ENCODE measurements at regions not wholly inside any gene's neighbourhood (a gene's known extent, or its start where the extent isn't known, plus 50 kb on each side); places are given as distances from the start of the nearest gene placed in this dataset.
A peak's percentile ranks its signal among the peaks of the same experiment; 100 is the strongest.

DNA sequence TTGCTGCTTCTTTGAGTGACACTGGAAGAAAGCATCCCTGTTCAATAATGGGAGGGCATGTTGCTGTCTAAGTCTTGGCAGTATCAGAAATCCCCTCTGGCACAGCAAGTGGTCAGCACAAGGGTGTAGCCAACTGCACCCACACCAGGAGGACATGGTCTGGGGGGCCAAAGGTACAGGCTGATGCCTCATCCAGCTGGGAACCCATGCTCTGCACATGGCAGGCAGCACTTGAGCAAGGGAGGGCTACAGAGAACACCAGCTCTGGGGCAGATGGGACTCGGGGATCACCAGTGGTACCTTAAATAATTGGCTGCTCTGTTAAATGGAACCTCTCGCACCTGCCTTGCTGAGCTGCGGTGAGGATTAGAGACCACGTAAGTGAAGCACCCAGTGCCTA, 265.2 kb downstream of the SYK start:
- H3K4me3 ChIP-seq: no peak overlapping the region
- ATAC-seq: no peak
- no peak for TF ChIP-seq CTCF (IDR thresholded peaks at IDR 0.05)
- no peaks in the 10 kb centered on the region for H3K4me1 ChIP-seq (ENCODE audit: low read depth)
- no peak for DNase-seq
- intact Hi-C loops (cut with DNase I, micrococcal nuclease): no loop called here
- H3K36me3 ChIP-seq (ENCODE audit: low read depth): no peaks in the 10 kb centered on the region
- H3K9me3 ChIP-seq: no peaks in the 10 kb centered on the region

- no peak for DNase-seq
- no peak for ATAC-seq
Observed at GRCh38 chr9:91067306-91067860, 265.8 kb downstream of the SYK start.

DNA sequence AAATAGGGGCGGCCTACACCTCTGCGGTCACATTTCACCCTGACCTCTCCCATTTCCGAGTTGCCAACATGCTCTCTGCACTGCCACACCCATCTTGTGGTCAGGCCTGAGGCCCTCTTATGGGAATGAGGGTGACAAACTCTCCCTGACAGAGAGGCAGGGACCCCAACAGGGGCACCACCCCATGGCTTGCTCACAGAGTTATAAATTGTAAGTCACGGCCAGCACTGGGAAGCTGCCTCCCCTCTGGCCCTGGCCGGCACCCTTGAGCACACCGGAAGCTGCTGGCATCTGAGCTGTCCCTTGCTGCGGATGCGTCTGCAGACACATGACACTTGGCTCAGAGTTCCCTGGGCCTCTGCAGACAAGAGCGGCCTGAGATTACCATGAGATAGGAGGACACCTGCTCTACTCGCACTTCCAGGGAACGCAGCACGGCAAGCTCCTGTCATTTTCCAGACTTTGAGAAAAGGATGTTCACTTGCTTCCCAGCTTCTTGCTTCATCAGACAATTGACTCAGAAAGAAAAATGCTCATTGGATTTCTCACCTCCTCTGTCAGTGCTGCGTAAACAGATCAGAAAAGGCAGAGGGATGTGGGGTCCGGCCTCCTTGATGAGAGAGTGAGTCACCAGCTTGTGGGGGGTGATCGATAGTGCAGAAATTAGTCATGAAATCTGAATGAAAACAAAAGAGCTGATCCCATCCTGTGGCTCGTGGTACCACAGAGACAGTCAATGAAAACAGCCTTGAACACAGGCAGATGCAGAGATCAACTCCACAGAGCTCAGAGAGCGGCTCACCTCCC, 269.8 kb downstream of the SYK start:
- DNase-seq: no peak
- no peak for ATAC-seq

More at GRCh38 chr9:91067306-91067860, 265.8 kb downstream of the SYK start:
- no peak for TF ChIP-seq CTCF (IDR thresholded peaks at IDR 0.05)
- no peaks in the 10 kb centered on the region for H3K4me1 ChIP-seq (ENCODE audit: low read depth)
- H3K4me3 ChIP-seq: no peak overlapping the region
- intact Hi-C loops (cut with DNase I, micrococcal nuclease): no loop called here
- H3K9me3 ChIP-seq: no peaks in the 10 kb centered on the region
- H3K36me3 ChIP-seq (ENCODE audit: low read depth): no peaks in the 10 kb centered on the region

GRCh38 chr9:91073049-91073810, 271.6 kb downstream of the SYK start:
- no peak overlapping the region for H3K4me3 ChIP-seq
- no peak for DNase-seq
- no peak for TF ChIP-seq CTCF (IDR thresholded peaks at IDR 0.05)
- H3K4me1 ChIP-seq (ENCODE audit: low read depth): no peaks in the 10 kb centered on the region
- ATAC-seq: peak; percentile 14
- no peaks in the 10 kb centered on the region for H3K9me3 ChIP-seq
- intact Hi-C loops (cut with DNase I, micrococcal nuclease): no loop called here
- no peaks in the 10 kb centered on the region for H3K36me3 ChIP-seq (ENCODE audit: low read depth)

More for the DNA sequence above, 269.8 kb downstream of the SYK start:
- intact Hi-C loops (cut with DNase I, micrococcal nuclease): no loop called here
- H3K4me1 ChIP-seq (ENCODE audit: low read depth): no peaks in the 10 kb centered on the region
- H3K9me3 ChIP-seq: no peaks in the 10 kb centered on the region
- H3K4me3 ChIP-seq: no peak overlapping the region
- no peaks in the 10 kb centered on the region for H3K36me3 ChIP-seq (ENCODE audit: low read depth)
- no peak for TF ChIP-seq CTCF (IDR thresholded peaks at IDR 0.05)

DNA sequence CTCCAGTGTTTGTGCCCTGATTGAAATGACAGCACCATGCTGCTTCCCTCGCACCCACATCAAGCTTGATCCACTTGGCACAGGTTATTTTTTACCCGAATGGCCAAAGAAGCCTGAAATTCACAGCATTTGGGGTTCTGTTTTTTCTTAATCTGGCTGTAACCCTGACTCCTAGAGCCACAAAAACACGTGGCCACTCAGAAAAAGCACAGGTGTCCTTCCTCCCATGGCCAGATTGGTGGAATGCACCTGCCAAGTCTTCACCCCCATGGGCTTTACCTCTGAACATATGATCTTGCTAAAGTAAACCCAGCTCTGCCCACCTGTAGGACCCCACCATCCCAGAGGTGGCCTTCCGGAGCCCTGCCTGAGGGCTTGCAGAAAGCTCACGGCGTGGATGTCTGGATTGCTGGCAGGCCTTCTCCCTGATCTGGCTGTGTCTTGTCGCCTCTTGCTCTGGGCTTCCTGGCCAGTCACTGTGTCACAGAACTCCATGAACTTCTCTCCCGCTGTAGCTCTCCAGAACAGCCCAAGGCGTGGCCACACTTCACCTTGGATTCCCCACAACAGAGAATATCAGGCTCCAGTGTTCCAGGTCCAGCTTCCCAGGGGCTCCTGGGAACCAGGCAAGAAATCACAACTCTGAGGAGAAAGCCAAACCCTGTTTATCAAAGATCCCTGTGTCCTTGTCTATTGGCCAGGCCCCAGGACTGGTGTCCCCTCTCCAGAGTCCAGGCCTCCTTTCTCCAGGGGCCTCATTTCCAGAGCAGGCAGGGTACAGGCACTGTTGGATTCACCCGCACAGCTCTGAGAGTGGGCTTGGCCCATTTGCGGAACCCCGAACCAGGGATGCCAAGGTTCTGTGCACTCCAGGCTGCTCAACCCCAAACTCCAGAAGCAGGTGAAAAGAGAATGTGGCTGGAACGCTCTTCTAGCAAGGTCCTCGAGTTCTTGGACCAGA, 272.5 kb downstream of the SYK start:
- Histone ChIP-seq H3K4me1 (ENCODE audit: low read depth) (no peaks in the 10 kb centered on the region), H3K4me3 (no peak overlapping the region), H3K36me3 (ENCODE audit: low read depth) (no peaks in the 10 kb centered on the region), H3K9me3 (no peaks in the 10 kb centered on the region)
- intact Hi-C loops (cut with DNase I, micrococcal nuclease): no loop called here
- ATAC-seq (no peak), DNase-seq (no peak)
- no peak for TF ChIP-seq CTCF (IDR thresholded peaks at IDR 0.05)
